ENCODE measurements at regions not wholly inside any gene's neighbourhood (a gene's known extent, or its start where the extent isn't known, plus 50 kb on each side); places are given as distances from the start of the nearest gene placed in this dataset.

- TF ChIP-seq SPI1 (IDR thresholded peaks at IDR 0.05; ENCODE audit: borderline replicate concordance, low read depth): no peak
- Histone ChIP-seq H3K4me3 (replicated peaks; ENCODE audit: insufficient read depth, low read length) (no peak overlapping the region), H3K27ac (replicated peaks) (no peak overlapping the region), H3K27me3 (ENCODE audit: insufficient read depth, poor library complexity, severe bottlenecking) (peaks cover 2% of the 10 kb centered on the region)
- DNase-seq (ENCODE audit: low read depth in 1 of 2, low spot score in 1 of 2): no peak
Observed at GRCh38 chr5:158007336-158007735, 148.4 kb upstream of the CLINT1 start.

DNA sequence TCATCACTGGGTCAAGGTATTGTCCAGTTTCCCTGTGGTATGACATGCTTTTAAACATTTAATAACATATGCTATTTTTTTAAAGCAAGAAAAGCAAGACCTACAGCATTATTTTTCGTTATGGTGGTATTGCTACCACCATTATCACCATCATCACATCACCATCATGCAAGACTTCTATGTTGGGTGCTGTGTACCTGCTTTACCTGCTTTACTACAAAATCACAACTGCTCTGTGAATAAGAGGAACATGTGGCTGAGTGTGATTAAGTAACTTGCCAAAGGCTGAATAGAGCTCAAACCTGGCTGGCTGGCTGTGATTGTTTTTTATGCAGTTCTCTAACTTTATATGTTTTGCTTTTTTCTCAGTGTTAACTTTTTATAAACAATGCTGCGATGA is 140.8 kb upstream of the CLINT1 start:
- no peak for DNase-seq (ENCODE audit: low read depth in 1 of 2, low spot score in 1 of 2)
- TF ChIP-seq, protein P1, sequence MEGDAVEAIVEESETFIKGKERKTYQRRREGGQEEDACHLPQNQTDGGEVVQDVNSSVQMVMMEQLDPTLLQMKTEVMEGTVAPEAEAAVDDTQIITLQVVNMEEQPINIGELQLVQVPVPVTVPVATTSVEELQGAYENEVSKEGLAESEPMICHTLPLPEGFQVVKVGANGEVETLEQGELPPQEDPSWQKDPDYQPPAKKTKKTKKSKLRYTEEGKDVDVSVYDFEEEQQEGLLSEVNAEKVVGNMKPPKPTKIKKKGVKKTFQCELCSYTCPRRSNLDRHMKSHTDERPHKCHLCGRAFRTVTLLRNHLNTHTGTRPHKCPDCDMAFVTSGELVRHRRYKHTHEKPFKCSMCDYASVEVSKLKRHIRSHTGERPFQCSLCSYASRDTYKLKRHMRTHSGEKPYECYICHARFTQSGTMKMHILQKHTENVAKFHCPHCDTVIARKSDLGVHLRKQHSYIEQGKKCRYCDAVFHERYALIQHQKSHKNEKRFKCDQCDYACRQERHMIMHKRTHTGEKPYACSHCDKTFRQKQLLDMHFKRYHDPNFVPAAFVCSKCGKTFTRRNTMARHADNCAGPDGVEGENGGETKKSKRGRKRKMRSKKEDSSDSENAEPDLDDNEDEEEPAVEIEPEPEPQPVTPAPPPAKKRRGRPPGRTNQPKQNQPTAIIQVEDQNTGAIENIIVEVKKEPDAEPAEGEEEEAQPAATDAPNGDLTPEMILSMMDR (IDR thresholded peaks at IDR 0.05; ENCODE audit: insufficient read depth, low read length): no peak
- TF ChIP-seq POLR2AphosphoS5 (IDR thresholded peaks at IDR 0.05; ENCODE audit: low read depth): no peak
- TF ChIP-seq, protein P2, sequence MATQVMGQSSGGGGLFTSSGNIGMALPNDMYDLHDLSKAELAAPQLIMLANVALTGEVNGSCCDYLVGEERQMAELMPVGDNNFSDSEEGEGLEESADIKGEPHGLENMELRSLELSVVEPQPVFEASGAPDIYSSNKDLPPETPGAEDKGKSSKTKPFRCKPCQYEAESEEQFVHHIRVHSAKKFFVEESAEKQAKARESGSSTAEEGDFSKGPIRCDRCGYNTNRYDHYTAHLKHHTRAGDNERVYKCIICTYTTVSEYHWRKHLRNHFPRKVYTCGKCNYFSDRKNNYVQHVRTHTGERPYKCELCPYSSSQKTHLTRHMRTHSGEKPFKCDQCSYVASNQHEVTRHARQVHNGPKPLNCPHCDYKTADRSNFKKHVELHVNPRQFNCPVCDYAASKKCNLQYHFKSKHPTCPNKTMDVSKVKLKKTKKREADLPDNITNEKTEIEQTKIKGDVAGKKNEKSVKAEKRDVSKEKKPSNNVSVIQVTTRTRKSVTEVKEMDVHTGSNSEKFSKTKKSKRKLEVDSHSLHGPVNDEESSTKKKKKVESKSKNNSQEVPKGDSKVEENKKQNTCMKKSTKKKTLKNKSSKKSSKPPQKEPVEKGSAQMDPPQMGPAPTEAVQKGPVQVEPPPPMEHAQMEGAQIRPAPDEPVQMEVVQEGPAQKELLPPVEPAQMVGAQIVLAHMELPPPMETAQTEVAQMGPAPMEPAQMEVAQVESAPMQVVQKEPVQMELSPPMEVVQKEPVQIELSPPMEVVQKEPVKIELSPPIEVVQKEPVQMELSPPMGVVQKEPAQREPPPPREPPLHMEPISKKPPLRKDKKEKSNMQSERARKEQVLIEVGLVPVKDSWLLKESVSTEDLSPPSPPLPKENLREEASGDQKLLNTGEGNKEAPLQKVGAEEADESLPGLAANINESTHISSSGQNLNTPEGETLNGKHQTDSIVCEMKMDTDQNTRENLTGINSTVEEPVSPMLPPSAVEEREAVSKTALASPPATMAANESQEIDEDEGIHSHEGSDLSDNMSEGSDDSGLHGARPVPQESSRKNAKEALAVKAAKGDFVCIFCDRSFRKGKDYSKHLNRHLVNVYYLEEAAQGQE (IDR thresholded peaks at IDR 0.05; ENCODE audit: insufficient replicate concordance, low read depth): no peak
- TF ChIP-seq SPI1 (IDR thresholded peaks at IDR 0.05; ENCODE audit: borderline replicate concordance, low read depth): no peak
- Histone ChIP-seq H3K27ac (replicated peaks) (no peak overlapping the region), H3K27me3 (ENCODE audit: insufficient read depth, poor library complexity, severe bottlenecking) (no peaks in the 10 kb centered on the region), H3K4me3 (replicated peaks; ENCODE audit: insufficient read depth, low read length) (no peak overlapping the region)

- H3K27me3 ChIP-seq (ENCODE audit: insufficient read depth, poor library complexity, severe bottlenecking): no peaks in the 10 kb centered on the region
- H3K27ac ChIP-seq (replicated peaks): no peak overlapping the region
- peak; percentile 4 to 23 for DNase-seq (ENCODE audit: low read depth in 1 of 2, low spot score in 1 of 2)
- TF ChIP-seq SPI1 (IDR thresholded peaks at IDR 0.05; ENCODE audit: borderline replicate concordance, low read depth) (no peak), GABPA (IDR thresholded peaks at IDR 0.05; ENCODE audit: low read depth) (no peak), POLR2AphosphoS5 (IDR thresholded peaks at IDR 0.05; ENCODE audit: low read depth) (no peak)
- TF ChIP-seq, protein P1 (IDR thresholded peaks at IDR 0.05; ENCODE audit: insufficient read depth, low read length): no peak
- TF ChIP-seq, protein P2 (IDR thresholded peaks at IDR 0.05; ENCODE audit: insufficient replicate concordance, low read depth): no peak
- H3K4me3 ChIP-seq (replicated peaks; ENCODE audit: insufficient read depth, low read length): no peak overlapping the region
Observed at GRCh38 chr5:157997991-157998504, 139.1 kb upstream of the CLINT1 start.

DNA sequence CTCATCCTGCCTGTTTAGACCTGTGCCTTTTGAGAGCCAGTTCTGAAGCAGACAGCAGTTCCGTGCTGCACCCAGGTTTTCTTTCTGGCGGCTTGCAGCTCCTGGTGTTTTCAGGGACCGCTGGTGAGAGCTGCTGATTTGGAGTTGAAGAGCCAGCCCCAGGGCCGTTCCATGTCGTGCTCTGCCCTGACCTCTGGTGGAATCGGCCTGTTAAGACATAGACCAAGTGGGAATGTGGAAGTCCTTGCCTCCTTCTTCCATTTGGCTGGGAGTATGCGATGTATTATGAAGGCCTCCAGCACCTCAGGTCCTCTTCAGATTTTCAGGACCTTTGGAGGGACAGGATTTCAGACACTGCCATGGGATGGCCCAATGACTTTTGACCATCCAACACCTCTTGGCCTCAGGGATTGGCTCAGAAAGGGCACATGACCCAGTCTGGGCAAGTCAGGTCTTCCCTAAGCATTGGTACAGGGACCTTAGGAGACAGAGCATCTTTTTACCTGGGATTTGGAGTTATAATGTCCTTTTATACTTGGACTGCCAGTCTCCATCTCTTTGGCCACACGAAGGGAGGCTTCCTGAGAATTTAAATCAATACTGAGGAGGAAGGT is 136.1 kb upstream of the CLINT1 start:
- TF ChIP-seq, protein P1 (IDR thresholded peaks at IDR 0.05; ENCODE audit: insufficient read depth, low read length): peak; percentile 67
- no peak for TF ChIP-seq POLR2AphosphoS5 (IDR thresholded peaks at IDR 0.05; ENCODE audit: low read depth)
- no peaks in the 10 kb centered on the region for H3K27me3 ChIP-seq (ENCODE audit: insufficient read depth, poor library complexity, severe bottlenecking)
- peak in 1 of 2 experiments; percentile 52 for DNase-seq (ENCODE audit: low read depth in 1 of 2, low spot score in 1 of 2)
- no peak overlapping the region for H3K4me3 ChIP-seq (replicated peaks; ENCODE audit: insufficient read depth, low read length)
- no peak overlapping the region for H3K27ac ChIP-seq (replicated peaks)

Measured in HL-60 (cell line).